ENCODE measurements at regions not wholly inside any gene's neighbourhood (a gene's known extent, or its start where the extent isn't known, plus 50 kb on each side); places are given as distances from the start of the nearest gene placed in this dataset.

DNA sequence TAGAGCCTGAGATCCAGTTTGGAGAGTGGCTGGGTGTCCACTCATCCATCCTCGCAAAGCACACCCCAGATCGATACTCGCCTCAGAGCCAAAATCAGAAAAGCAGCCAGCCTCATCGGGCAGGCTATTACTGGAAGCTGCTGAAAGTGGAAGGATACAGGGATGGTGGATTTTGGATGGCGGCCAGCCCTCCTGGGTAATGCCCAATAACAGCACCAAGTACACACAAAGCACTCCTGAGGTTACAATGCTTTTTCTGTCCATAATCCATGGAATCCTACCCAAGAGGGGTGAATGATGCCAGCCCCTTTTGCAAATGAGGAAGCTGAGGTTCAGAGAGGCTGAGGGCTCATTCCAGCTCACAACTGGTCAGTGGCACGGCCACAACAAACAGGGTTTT is 93.1 kb upstream of the SLC6A11 start:
- TF ChIP-seq, protein P1, sequence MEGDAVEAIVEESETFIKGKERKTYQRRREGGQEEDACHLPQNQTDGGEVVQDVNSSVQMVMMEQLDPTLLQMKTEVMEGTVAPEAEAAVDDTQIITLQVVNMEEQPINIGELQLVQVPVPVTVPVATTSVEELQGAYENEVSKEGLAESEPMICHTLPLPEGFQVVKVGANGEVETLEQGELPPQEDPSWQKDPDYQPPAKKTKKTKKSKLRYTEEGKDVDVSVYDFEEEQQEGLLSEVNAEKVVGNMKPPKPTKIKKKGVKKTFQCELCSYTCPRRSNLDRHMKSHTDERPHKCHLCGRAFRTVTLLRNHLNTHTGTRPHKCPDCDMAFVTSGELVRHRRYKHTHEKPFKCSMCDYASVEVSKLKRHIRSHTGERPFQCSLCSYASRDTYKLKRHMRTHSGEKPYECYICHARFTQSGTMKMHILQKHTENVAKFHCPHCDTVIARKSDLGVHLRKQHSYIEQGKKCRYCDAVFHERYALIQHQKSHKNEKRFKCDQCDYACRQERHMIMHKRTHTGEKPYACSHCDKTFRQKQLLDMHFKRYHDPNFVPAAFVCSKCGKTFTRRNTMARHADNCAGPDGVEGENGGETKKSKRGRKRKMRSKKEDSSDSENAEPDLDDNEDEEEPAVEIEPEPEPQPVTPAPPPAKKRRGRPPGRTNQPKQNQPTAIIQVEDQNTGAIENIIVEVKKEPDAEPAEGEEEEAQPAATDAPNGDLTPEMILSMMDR (IDR thresholded peaks at IDR 0.05; ENCODE audit: insufficient read depth, low read length, poor library complexity, severe bottlenecking), result no peak
- no peak for TF ChIP-seq EZH2phosphoT487 (conservative IDR thresholded peaks at IDR 0.05; ENCODE audit: low read length)

All from SU-DHL-6 (cell line).